ENCODE measurements at regions not wholly inside any gene's neighbourhood (a gene's known extent, or its start where the extent isn't known, plus 50 kb on each side); places are given as distances from the start of the nearest gene placed in this dataset.

- TF ChIP-seq CTCF (conservative IDR thresholded peaks at IDR 0.05; ENCODE audit: low read depth in 2 of 2) (no peak), EZH2 (IDR thresholded peaks at IDR 0.05; ENCODE audit: low read depth, unreplicated experiment) (no peak)
Observed at GRCh38 chr7:16130111-16131110, 290.9 kb downstream of the CRPPA start.

Data from GM23338 (cell line).